HG02840 (cell line): ENCODE measurements at regions not wholly inside any gene's neighbourhood (a gene's known extent, or its start where the extent isn't known, plus 50 kb on each side); places are given as distances from the start of the nearest gene placed in this dataset.

Experiments used
- ATAC-seq: cut with Tn5 transposase; IDR thresholded peaks from one replicate; pipeline ENCODE4 v1.9.1; 2021; ENCODE audit warnings: mild to moderate bottlenecking, moderate library complexity, moderate number of reproducible peaks; ENCODE audit not compliant: unreplicated experiment, low FRiP score

DNA sequence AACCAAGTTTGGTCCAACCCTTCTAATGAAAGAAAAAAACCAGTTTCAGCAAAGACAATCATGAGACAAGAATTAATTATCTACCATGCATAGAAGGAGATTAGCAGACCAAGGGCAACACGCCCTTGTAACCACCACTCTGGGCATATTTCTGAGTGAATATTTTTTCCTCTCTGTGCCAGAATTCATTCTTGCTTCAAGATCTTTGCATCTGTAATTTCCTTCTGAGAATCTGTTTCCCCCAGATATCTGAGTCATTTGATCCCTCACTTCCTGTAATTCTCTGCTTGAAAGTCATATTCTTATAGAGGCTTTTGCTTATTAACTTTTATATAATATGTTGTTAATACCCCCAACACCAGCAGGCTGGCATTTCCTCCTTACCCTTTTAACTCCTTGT, 243.7 kb downstream of the SLC16A7 start:
- no peak for ATAC-seq

- no peak for ATAC-seq
These were observed 247.5 kb downstream of the SLC16A7 start for GRCh38 chr12:59843260-59843843.

- no peak for ATAC-seq
These were observed 248.9 kb downstream of the SLC16A7 start for GRCh38 chr12:59844750-59845149.

GRCh38 chr12:59845293-59845692, 249.5 kb downstream of the SLC16A7 start:
- ATAC-seq = no peak

GRCh38 chr12:59847127-59847526, 251.3 kb downstream of the SLC16A7 start:
- ATAC-seq = no peak

DNA sequence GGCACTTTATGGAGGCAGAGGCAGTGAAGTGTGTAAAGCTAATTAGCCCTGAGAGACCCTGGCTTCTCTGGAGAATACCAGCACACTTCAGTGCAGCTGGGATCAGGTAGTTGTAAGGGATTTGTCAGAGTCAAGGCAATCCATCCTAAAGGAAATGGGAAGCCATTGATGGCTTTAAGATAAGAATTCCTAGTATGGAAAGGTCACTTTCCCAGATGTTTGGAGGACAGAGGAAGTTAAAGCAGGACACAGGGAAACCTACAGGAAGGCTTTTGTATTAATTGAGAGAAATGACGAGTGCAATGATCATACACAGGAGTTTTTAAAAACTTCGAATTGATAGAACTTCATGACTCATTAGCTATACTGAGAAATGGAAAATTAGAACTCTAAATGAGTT, 254.4 kb downstream of the SLC16A7 start:
- no peak for ATAC-seq

DNA sequence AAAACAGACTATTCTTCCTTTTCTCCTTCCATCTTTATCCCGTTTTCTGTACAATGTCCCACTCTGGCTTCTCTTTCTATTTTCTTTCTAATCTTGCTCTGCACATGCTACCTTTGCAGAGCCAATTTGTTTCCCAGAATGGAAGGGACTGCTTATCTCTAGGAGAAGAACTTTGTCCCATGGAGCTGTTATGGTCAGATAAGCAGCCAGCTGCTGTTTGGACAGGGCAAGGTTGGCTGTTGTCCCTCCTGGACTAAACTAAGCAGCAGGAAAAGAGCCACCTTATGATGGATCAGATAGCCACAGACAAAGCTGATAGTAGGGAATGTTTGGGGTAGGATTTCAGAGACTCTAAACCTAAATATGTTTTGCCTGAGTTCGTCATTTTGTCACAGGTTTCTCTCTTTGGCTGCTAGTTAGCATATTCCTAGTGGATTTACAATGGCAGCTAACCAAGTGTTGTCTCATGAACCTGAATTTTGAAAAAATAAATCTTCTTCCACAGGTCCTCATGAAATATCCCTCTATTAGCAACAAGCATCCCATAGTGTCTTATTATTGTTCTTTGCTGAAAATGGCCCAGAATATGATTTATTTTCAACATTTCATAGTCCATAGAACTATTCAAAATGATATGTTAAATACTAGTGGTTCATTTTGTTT, 262.8 kb downstream of the SLC16A7 start:
- ATAC-seq = no peak

- ATAC-seq = no peak
These were observed 263.3 kb downstream of the SLC16A7 start for GRCh38 chr12:59859171-59859510.

GRCh38 chr12:59861635-59862034, 265.8 kb downstream of the SLC16A7 start:
- no peak for ATAC-seq

DNA sequence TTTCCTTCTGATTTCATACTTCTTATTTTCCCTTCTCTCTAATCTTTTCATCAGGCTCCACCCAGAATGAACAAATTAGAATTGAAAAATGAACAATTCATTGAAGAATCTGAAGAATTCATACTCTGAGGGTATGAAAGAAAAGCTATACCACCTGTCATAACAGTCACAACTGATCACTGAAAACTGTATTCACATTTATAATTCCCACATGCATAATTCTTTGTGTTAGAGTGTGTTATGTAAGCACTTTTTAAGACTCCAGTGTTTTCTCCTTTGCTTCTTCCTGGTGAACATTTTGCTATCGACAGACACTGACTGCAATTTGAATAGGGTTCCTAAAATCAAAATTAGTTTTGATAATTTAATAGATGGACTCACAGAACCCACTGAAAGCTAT, 271.2 kb downstream of the SLC16A7 start:
- no peak for ATAC-seq

- no peak for ATAC-seq
These were observed 271.9 kb downstream of the SLC16A7 start for GRCh38 chr12:59867689-59868088.

GRCh38 chr12:59871779-59872178, 275.9 kb downstream of the SLC16A7 start:
- no peak for ATAC-seq

- ATAC-seq = no peak
These were observed 277.3 kb downstream of the SLC16A7 start for GRCh38 chr12:59873136-59873535.

GRCh38 chr12:59874781-59875180, 279.0 kb downstream of the SLC16A7 start:
- ATAC-seq = no peak

DNA sequence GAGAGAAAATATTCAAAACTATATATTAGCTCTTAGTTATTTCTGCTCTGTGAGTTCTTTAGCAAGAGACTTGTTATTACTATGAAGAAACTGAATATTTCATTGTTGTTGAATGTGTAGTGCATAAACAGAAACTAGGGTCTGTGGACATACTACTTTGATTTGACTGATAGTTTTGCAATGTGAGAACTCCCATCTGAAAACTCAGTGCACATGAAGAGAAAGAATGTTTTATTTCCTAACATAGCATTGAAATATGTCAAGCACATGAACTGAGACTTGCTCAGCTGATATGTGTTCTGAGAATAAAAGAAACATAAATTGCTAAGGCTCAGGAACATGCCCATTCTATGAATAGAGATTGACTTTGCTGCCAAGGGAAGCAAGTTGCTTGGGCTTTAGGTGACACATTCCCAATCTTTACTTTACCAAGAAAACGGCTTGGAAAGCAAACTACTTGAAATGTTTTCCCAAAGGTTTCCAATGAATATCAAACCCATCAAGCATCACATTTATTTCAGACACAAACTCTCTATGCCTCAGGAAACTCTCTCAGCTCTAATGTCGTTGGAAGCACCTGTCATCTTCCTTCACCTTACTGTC, 290.4 kb downstream of the SLC16A7 start:
- no peak for ATAC-seq

DNA sequence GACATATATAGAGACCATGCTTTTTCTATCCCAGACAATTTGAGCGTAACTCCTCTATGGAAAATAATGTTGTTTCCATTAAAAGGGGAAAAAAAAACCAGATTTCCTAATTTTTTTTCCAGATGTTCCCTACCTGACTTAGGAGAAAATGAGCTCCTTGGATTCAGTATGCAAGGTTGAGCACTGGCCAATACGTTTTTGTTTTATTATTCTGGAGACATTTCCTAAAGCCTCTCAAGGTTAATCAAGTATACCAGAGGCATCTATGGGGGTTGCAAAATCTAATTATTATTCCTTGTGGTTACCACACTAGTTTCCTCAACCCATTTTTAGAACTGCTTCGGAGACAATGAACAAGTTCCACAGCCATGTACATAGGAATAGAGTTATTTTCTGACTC, 291.3 kb downstream of the SLC16A7 start:
- no peak for ATAC-seq

GRCh38 chr12:59890896-59891579, 295.2 kb downstream of the SLC16A7 start:
- ATAC-seq = no peak

- ATAC-seq = no peak
These were observed 299.4 kb downstream of the SLC16A7 start for GRCh38 chr12:59895166-59895775.

DNA sequence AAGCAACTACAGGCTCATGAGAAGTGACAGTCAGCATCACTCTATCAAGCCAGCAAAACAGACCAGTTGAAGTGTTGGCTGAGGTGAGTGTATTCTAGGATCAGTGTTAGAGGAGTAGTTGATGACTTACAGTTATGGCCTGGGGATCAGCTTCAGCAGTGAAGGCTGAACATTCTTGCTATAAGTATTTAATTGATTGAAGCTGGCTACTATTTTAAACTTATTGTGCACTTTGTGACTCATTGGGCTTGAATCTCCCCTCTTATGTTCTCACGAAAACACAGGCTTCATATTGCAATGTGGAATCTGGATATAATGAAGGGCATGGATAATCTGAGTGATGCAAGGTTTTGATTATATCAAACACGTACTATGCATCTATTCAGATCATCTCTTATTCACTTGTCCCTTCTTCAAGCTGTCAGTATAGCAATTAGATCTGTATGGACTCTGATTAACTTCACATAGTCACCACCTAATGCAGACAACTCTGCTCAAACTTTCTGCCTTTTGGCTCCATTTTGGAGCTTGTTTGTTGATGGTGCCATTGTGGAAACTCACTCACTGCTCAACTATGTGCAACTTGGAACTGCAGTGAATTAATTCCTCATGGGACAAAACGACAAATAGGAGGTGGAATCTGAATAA, 309.2 kb downstream of the SLC16A7 start:
- ATAC-seq = no peak

- ATAC-seq = no peak
These were observed 315.7 kb downstream of the SLC16A7 start for GRCh38 chr12:59911516-59911915.

GRCh38 chr12:59916988-59917387, 321.2 kb downstream of the SLC16A7 start:
- ATAC-seq = no peak
